ENCODE measurements at regions not wholly inside any gene's neighbourhood (a gene's known extent, or its start where the extent isn't known, plus 50 kb on each side); places are given as distances from the start of the nearest gene placed in this dataset.

- TF ChIP-seq EZH2 (IDR thresholded peaks at IDR 0.05; ENCODE audit: insufficient read depth, poor library complexity, severe bottlenecking), result no peak
- no peak for TF ChIP-seq EZH2phosphoT487 (IDR thresholded peaks at IDR 0.05; ENCODE audit: insufficient read depth, low read depth)
Measured at GRCh38 chr6:166800137-166800536, 156.2 kb downstream of the RNASET2 start.
